Peyer's patch (tissue), 4 donors: ENCODE measurements at regions not wholly inside any gene's neighbourhood (a gene's known extent, or its start where the extent isn't known, plus 50 kb on each side); places are given as distances from the start of the nearest gene placed in this dataset.
"Not testable (repeated sequence)": the region's sequence is repeated elsewhere in the genome, so short reads cannot be mapped to it uniquely, and the experiment has no call there.

ENCODE experiments used
- DNase-seq, 3 donors: peaks; one replicate each; pipeline ENCODE4 v3.0.0-alpha.2; 2017 to 2019
- H3K27ac ChIP-seq, 4 donors: fragments of 200-600 bp; sonication (generic); one replicate each; pipeline ENCODE4 v1.5.1; 2016 to 2019
- H3K27me3 ChIP-seq, 2 donors: fragments of 200-600 bp; sonication (generic); one replicate each; pipeline ENCODE4 v1.5.1; 2019
- H3K36me3 ChIP-seq, 3 donors: fragments of 200-600 bp; sonication (generic); one replicate each; pipeline ENCODE4 v1.5.1; 2016 to 2019
- H3K4me1 ChIP-seq, 4 donors: fragments of 200-600 bp; sonication (generic); one replicate each; pipeline ENCODE4 v1.5.1; 2016 to 2019
- H3K4me3 ChIP-seq, 4 donors: fragments of 200-600 bp; sonication (generic); 1 replicate in 3 of 4; 2 replicates in 1 of 4; pipeline ENCODE4 v1.5.1; 2016 to 2019; ENCODE audit warnings: mild to moderate bottlenecking in 1 of 4
- H3K9me3 ChIP-seq, 4 donors: fragments of 200-600 bp; sonication (generic); one replicate each; pipeline ENCODE4 v1.5.1; 2016 to 2019; ENCODE audit warnings: mild to moderate bottlenecking in 1 of 4
- CTCF ChIP-seq, 6 experiments: fragments of 450-650 bp in 4 of 6; fragments of 200-600 bp in 2 of 6; sonication (generic) in 1 of 6; IDR thresholded peaks; one replicate each; pipeline ENCODE4 v1.5.1; 2017 to 2019; ENCODE audit warnings: antibody characterized with exemption in 6 of 6, mild to moderate bottlenecking in 3 of 6, moderate library complexity in 1 of 6
- POLR2A ChIP-seq, 2 donors: fragments of 450-650 bp; IDR thresholded peaks; one replicate each; pipeline ENCODE4 v1.5.1; 2017; ENCODE audit warnings: antibody characterized with exemption in 2 of 2, mild to moderate bottlenecking in 2 of 2, moderate library complexity in 2 of 2

GRCh38 chr13:33659466-33659865 lies 158.5 kb upstream of the RFC3 start:
- H3K27me3 ChIP-seq, result no peaks in the 10 kb centered on the region
- no peaks in the 10 kb centered on the region for H3K9me3 ChIP-seq
- no peaks in the 10 kb centered on the region for H3K4me1 ChIP-seq
- H3K27ac ChIP-seq, result no peak overlapping the region
- no peak for DNase-seq
- TF ChIP-seq POLR2A (IDR thresholded peaks at IDR 0.05) (no peak), CTCF (IDR thresholded peaks at IDR 0.05) (no peak)
- no peak overlapping the region for H3K4me3 ChIP-seq
- no peaks in the 10 kb centered on the region for H3K36me3 ChIP-seq

GRCh38 chr13:33659894-33660293 lies 158.1 kb upstream of the RFC3 start:
- Histone ChIP-seq H3K9me3 (no peaks in the 10 kb centered on the region), H3K27me3 (no peaks in the 10 kb centered on the region), H3K4me1 (no peaks in the 10 kb centered on the region), H3K36me3 (no peaks in the 10 kb centered on the region), H3K27ac (no peak overlapping the region), H3K4me3 (no peak overlapping the region)
- TF ChIP-seq CTCF (IDR thresholded peaks at IDR 0.05) (no peak), POLR2A (IDR thresholded peaks at IDR 0.05) (no peak)
- no peak for DNase-seq

GRCh38 chr13:33662392-33662791 lies 155.6 kb upstream of the RFC3 start:
- DNase-seq, result no peak
- TF ChIP-seq POLR2A (IDR thresholded peaks at IDR 0.05) (no peak), CTCF (IDR thresholded peaks at IDR 0.05) (no peak)
- Histone ChIP-seq H3K4me1 (no peaks in the 10 kb centered on the region), H3K27me3 (no peaks in the 10 kb centered on the region), H3K27ac (no peak overlapping the region), H3K9me3 (no peaks in the 10 kb centered on the region), H3K4me3 (no peak overlapping the region), H3K36me3 (no peaks in the 10 kb centered on the region)

- TF ChIP-seq POLR2A (IDR thresholded peaks at IDR 0.05) (no peak), CTCF (IDR thresholded peaks at IDR 0.05) (no peak)
- Histone ChIP-seq H3K4me3 (no peak overlapping the region), H3K9me3 (no peaks in the 10 kb centered on the region), H3K27ac (no peak overlapping the region), H3K4me1 (no peaks in the 10 kb centered on the region), H3K36me3 (no peaks in the 10 kb centered on the region), H3K27me3 (no peaks in the 10 kb centered on the region)
- DNase-seq, result no peak
Observed at GRCh38 chr13:33665626-33666175, 152.2 kb upstream of the RFC3 start.

- Histone ChIP-seq H3K27ac (no peak overlapping the region), H3K4me1 (no peaks in the 10 kb centered on the region), H3K4me3 (no peak overlapping the region), H3K36me3 (no peaks in the 10 kb centered on the region), H3K27me3 (no peaks in the 10 kb centered on the region), H3K9me3 (no peaks in the 10 kb centered on the region)
- DNase-seq, result no peak
- no peak for TF ChIP-seq POLR2A (IDR thresholded peaks at IDR 0.05)
- TF ChIP-seq CTCF (IDR thresholded peaks at IDR 0.05), result no peak
Observed at GRCh38 chr13:33671560-33671959, 146.4 kb upstream of the RFC3 start.

- H3K27me3 ChIP-seq, H3K36me3 ChIP-seq, H3K4me1 ChIP-seq, H3K27ac ChIP-seq, DNase-seq, H3K9me3 ChIP-seq, H3K4me3 ChIP-seq: not testable (repeated sequence)
Observed at GRCh38 chr13:33672022-33672421, 145.9 kb upstream of the RFC3 start.
